K562 (cell line): ENCODE measurements at regions not wholly inside any gene's neighbourhood (a gene's known extent, or its start where the extent isn't known, plus 50 kb on each side); places are given as distances from the start of the nearest gene placed in this dataset.

Experiments used
- ATAC-seq: fragments of 200-7000 bp; cut with Tn5 transposase; 3 replicates; pipeline ENCODE4 v1.9.1; 2020; ENCODE audit warnings: moderate library complexity
- BruUV-seq: library from RNA; stranded (reverse); fragments of 400-500 nt; replicated peaks from 2 replicates; lab custom pipeline; 2021; lab: Mats Ljungman, UMichigan
- CTCF ChIA-PET: fragments of 300-600 bp; formaldehyde crosslinking; extraction: SDS; loops from one replicate; lab custom pipeline; 2021; ENCODE audit warnings: low intra/inter-chr PET ratio; lab: Yijun Ruan, JAX
- POLR2A ChIA-PET: fragments of 300-600, 350-650 bp; sonication (Branson Sonifier 250); formaldehyde crosslinking; extraction: SDS; loops from one replicate; lab custom pipeline; 2021; ENCODE audit warnings: antibody characterized with exemption, inconsistent platforms; lab: Yijun Ruan, JAX
- DNase-seq, 4 experiments: peaks; one replicate each; pipeline versions ENCODE4 v3.0.0 to v3.0.0-alpha.2; 2011 to 2018; ENCODE audit warnings: low spot score in 3 of 4, mixed read lengths in 3 of 4; ENCODE audit errors: extremely low read depth in 1 of 4
- FAIRE-seq: peaks from 2 replicates; lab custom pipeline; 2011; peaks lifted over from hg19 to GRCh38; lab: Jason Lieb, UNC
- H2AFZ ChIP-seq: 2 replicates; pipeline ENCODE4 v1.6.0; 2011; ENCODE audit warnings: low read depth, low read length, control low read depth, inconsistent platforms
- H3K27ac ChIP-seq: fragments of 200-600 bp; 3 replicates; pipeline ENCODE4 v1.8.0; 2011; ENCODE audit warnings: low read depth, mild to moderate bottlenecking, control low read depth, inconsistent platforms, low read length, moderate library complexity, mixed read lengths; ENCODE audit errors: extremely low read depth
- H3K27me3 ChIP-seq, 2 experiments: fragments of 300-600 bp in 1 of 2; 2 replicates in 1 of 2; 3 replicates in 1 of 2; pipeline versions ENCODE4 v1.6.0 to v1.8.0; 2011; ENCODE audit warnings: inconsistent platforms in 2 of 2, low read length in 2 of 2, mild to moderate bottlenecking in 1 of 2, mixed read lengths in 1 of 2, moderate library complexity in 1 of 2; ENCODE audit not compliant: control insufficient read depth in 2 of 2, insufficient read depth in 2 of 2
- H3K36me3 ChIP-seq: fragments of 300-600 bp; 3 replicates; pipeline ENCODE4 v1.8.0; 2011; ENCODE audit warnings: mild to moderate bottlenecking, low read length, inconsistent platforms; ENCODE audit not compliant: control insufficient read depth, insufficient read depth
- H3K4me1 ChIP-seq, 2 experiments: fragments of 200-600 bp in 1 of 2; replicated peaks in 1 of 2; 2 replicates in 1 of 2; 3 replicates in 1 of 2; pipeline versions ENCODE4 v1.5.1 to v1.8.0; 2011; ENCODE audit warnings: inconsistent platforms in 2 of 2, low read length in 2 of 2, mild to moderate bottlenecking in 1 of 2, mixed read lengths in 1 of 2, moderate library complexity in 1 of 2; ENCODE audit not compliant: control insufficient read depth in 2 of 2, insufficient read depth in 2 of 2
- H3K4me2 ChIP-seq: 2 replicates; pipeline ENCODE4 v1.6.1; 2011; ENCODE audit warnings: low read length, control low read depth, inconsistent platforms, mixed read lengths; ENCODE audit not compliant: insufficient read depth
- H3K4me3 ChIP-seq: fragments of 200-600 bp; sonication (generic), shearing (Covaris generic); 2 replicates; pipeline ENCODE4 v1.5.1; 2016; ENCODE audit warnings: control low read depth, inconsistent platforms
- H3K79me2 ChIP-seq: fragments of 200-600 bp; 3 replicates; pipeline ENCODE4 v1.8.0; 2011; ENCODE audit warnings: low read length, inconsistent platforms; ENCODE audit not compliant: control insufficient read depth, insufficient read depth
- H3K9ac ChIP-seq, 2 experiments: 2 replicates each; pipeline versions ENCODE4 v1.6.0 to v1.6.1; 2011; ENCODE audit warnings: low read depth in 2 of 2, low read length in 2 of 2, control low read depth in 1 of 2, inconsistent platforms in 1 of 2, mild to moderate bottlenecking in 1 of 2, mixed read lengths in 1 of 2; ENCODE audit not compliant: insufficient read depth in 1 of 2
- H3K9me1 ChIP-seq: one replicate; pipeline ENCODE4 v1.6.0; 2011; ENCODE audit warnings: inconsistent platforms, mild to moderate bottlenecking, low read length, moderate library complexity; ENCODE audit not compliant: control insufficient read depth, insufficient read depth
- H3K9me3 ChIP-seq: replicated peaks from 2 replicates; pipeline ENCODE4 v1.5.1; 2011; ENCODE audit warnings: low read depth, low read length, inconsistent platforms; ENCODE audit not compliant: control insufficient read depth, insufficient read depth
- H4K20me1 ChIP-seq: replicated peaks from 2 replicates; pipeline ENCODE4 v1.6.1; 2011; ENCODE audit warnings: low read length, inconsistent platforms, mixed read lengths; ENCODE audit not compliant: control insufficient read depth, insufficient read depth
- BHLHE40 ChIP-seq: IDR thresholded peaks from 2 replicates; pipeline ENCODE4 v1.6.1; 2011; ENCODE audit warnings: low read length, improper control_type of control experiment
- BRD4 ChIP-seq: fragments of 200-600 bp; sonication (generic); IDR thresholded peaks from 2 replicates; pipeline ENCODE4 v1.6.1; 2017; ENCODE audit warnings: inconsistent platforms
- C11orf30 ChIP-seq: fragments of 450-650 bp; IDR thresholded peaks from 2 replicates; pipeline ENCODE4 v1.6.1; 2016; ENCODE audit warnings: low read depth, mild to moderate bottlenecking
- EGR1 ChIP-seq: fragments of 450-650 bp; conservative IDR thresholded peaks from 2 replicates; pipeline ENCODE4 v1.6.1; 2017; ENCODE audit warnings: mild to moderate bottlenecking
- FOXJ3 ChIP-seq: sonication (generic); formaldehyde crosslinking; IDR thresholded peaks from 2 replicates; pipeline ENCODE4 v1.4.0; 2020; ENCODE audit warnings: mild to moderate bottlenecking, missing genetic modification reagents
- PCBP2 ChIP-seq: fragments of 200-400 bp; formaldehyde crosslinking; IDR thresholded peaks from 2 replicates; pipeline ENCODE4 v1.6.1; 2018; ENCODE audit warnings: low read length, low read depth, mild to moderate bottlenecking, moderate library complexity; ENCODE audit not compliant: poor library complexity, severe bottlenecking
- POLR2AphosphoS2 ChIP-seq: IDR thresholded peaks from 2 replicates; pipeline ENCODE4 v1.6.1; 2012; ENCODE audit warnings: low read length, improper control_type of control experiment
- RUNX1 ChIP-seq: sonication (generic); IDR thresholded peaks from 2 replicates; pipeline ENCODE4 v1.6.1; 2016; ENCODE audit warnings: antibody characterized with exemption, low read depth
- STAT5B ChIP-seq: fragments of 250-450 bp; sonication (Bioruptor Pico); IDR thresholded peaks from 2 replicates; pipeline ENCODE4 v1.8.0; 2021; ENCODE audit warnings: mild to moderate bottlenecking, inconsistent platforms
- ZFP30 ChIP-seq: fragments of 250-450 bp; sonication (Bioruptor Pico); IDR thresholded peaks from 2 replicates; pipeline ENCODE4 v1.8.0; 2022; ENCODE audit warnings: moderate library complexity, mild to moderate bottlenecking, inconsistent platforms, borderline replicate concordance
- ZNF224 ChIP-seq: sonication (generic); formaldehyde crosslinking; IDR thresholded peaks from 2 replicates; pipeline ENCODE4 v1.8.0; 2022; ENCODE audit warnings: mild to moderate bottlenecking, missing genetic modification reagents
- ZNF699 ChIP-seq: fragments of 250-450 bp; sonication (Bioruptor Pico); IDR thresholded peaks from 2 replicates; pipeline ENCODE4 v1.8.0; 2021; ENCODE audit warnings: mild to moderate bottlenecking, moderate library complexity; ENCODE audit not compliant: insufficient replicate concordance
- WGBS: fragments of 100-300 bp; shearing (Covaris generic); methylation state at CpG from one replicate; pipeline ENCODE4 v1.1.6; 2016; ENCODE audit warnings: low coverage, mixed read lengths; ENCODE audit not compliant: insufficient coverage; ENCODE audit errors: missing lambda C conversion rate; 5-methylcytosine and 5-hydroxymethylcytosine counted together
- in situ Hi-C: fragments of 300-500 bp; cut with MboI; formaldehyde crosslinking; loops from 4 replicates; pipeline ENCODE4 v1.15.0; 2018; ENCODE audit warnings: inconsistent platforms, mixed read lengths
- intact Hi-C: fragments of 100-400 bp; cut with micrococcal nuclease; formaldehyde crosslinking; loops from 2 replicates; pipeline ENCODE4 v1.14.2; 2022
- TF ChIP-seq, protein P1 (sequence below): sonication (generic); formaldehyde crosslinking; IDR thresholded peaks from 2 replicates; pipeline ENCODE4 v1.8.0; 2023; ENCODE audit warnings: mild to moderate bottlenecking, missing genetic modification reagents
- TF ChIP-seq, protein P2 (sequence below), 2 experiments: fragments of 450-650 bp in 1 of 2; sonication (generic) in 1 of 2; formaldehyde crosslinking in 1 of 2; IDR thresholded peaks in 1 of 2; conservative IDR thresholded peaks in 1 of 2; 2 replicates each; pipeline versions ENCODE4 v1.6.1 to v1.8.1; 2016 to 2023; ENCODE audit warnings: mild to moderate bottlenecking in 2 of 2, moderate library complexity in 2 of 2, inconsistent platforms in 1 of 2, missing genetic modification reagents in 1 of 2
- TF ChIP-seq, protein P3 (sequence below): sonication (generic); formaldehyde crosslinking; IDR thresholded peaks from 2 replicates; pipeline ENCODE4 v1.8.0; 2022; ENCODE audit warnings: mild to moderate bottlenecking, missing genetic modification reagents
- TF ChIP-seq, protein P4 (sequence below): fragments of 450-650 bp; IDR thresholded peaks from 2 replicates; pipeline ENCODE4 v1.7.1; 2018; ENCODE audit warnings: mild to moderate bottlenecking, low read depth; ENCODE audit not compliant: partially characterized antibody

DNA sequence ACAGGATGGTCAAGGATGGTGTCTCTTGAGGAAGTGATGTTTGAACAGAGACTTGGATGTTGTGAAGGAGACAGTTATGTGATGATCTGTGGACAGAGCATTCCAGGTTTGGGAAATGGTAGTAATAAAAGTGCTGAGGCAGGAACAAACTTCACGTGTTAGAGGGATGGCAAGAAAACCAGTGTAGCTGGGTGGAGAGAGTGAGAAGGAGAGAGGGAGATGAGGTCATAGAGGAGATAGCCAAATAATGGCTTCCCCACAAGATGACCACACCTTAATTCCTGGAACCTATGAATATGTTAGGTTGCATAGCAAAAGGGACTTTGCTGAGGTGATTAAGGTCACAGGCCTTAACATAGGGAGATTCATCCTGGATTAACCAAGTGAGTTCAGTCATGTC, 75.6 kb upstream of the GPR50 start:
- H3K36me3 ChIP-seq, result no peaks in the 10 kb centered on the region
- H3K4me1 ChIP-seq, result peaks cover 6 to 32% of the 10 kb centered on the region in 2 experiments; a peak in 4 of 5 replicates
- H3K9ac ChIP-seq, result no peak overlapping the region
- H3K79me2 ChIP-seq, result no peaks in the 10 kb centered on the region
- H3K27ac ChIP-seq, result no peak overlapping the region
- whole genome bisulfite sequencing, result 0% methylated on average over 1 of the region's 1 CpG
- FAIRE-seq, result no peak
- H3K27me3 ChIP-seq, result no peaks in the 10 kb centered on the region; a peak in 1 of 5 replicates
- H3K4me2 ChIP-seq, result peak overlapping the region; percentile 32
- H3K9me3 ChIP-seq, result no peaks in the 10 kb centered on the region
- no peak overlapping the region for H2AFZ ChIP-seq
- no peak overlapping the region for H3K4me3 ChIP-seq
- no peaks in the 10 kb centered on the region for H4K20me1 ChIP-seq
- POLR2A ChIA-PET, result interaction anchor here (0.7 kb wide), 1 partner anchor 587 kb away, joined by 3 read pairs; no protein-coding TSS in a partner anchor
- no TSS peak for BruUV-seq
- CTCF ChIA-PET, result no interaction called here
- intact Hi-C loops (no loop called here), in situ Hi-C loops (no loop called here)
- no peaks in the 10 kb centered on the region for H3K9me1 ChIP-seq
- peak in 3 of 4 experiments; percentile 9 to 35 (median 23) for DNase-seq
- ATAC-seq, result peak; percentile 63
- TF ChIP-seq BHLHE40 (no peak), ZFP30 (no peak), BRD4 (no peak), FOXJ3 (no peak), STAT5B (CRISPR knock-in tag) (no peak), EGR1 (no peak), POLR2AphosphoS2 (no peak), PCBP2 (no peak), C11orf30 (peak; percentile 47), ZNF224 (CRISPR knock-in tag) (no peak), RUNX1 (no peak), ZNF699 (CRISPR knock-in tag) (no peak)
- TF ChIP-seq, protein P1, sequence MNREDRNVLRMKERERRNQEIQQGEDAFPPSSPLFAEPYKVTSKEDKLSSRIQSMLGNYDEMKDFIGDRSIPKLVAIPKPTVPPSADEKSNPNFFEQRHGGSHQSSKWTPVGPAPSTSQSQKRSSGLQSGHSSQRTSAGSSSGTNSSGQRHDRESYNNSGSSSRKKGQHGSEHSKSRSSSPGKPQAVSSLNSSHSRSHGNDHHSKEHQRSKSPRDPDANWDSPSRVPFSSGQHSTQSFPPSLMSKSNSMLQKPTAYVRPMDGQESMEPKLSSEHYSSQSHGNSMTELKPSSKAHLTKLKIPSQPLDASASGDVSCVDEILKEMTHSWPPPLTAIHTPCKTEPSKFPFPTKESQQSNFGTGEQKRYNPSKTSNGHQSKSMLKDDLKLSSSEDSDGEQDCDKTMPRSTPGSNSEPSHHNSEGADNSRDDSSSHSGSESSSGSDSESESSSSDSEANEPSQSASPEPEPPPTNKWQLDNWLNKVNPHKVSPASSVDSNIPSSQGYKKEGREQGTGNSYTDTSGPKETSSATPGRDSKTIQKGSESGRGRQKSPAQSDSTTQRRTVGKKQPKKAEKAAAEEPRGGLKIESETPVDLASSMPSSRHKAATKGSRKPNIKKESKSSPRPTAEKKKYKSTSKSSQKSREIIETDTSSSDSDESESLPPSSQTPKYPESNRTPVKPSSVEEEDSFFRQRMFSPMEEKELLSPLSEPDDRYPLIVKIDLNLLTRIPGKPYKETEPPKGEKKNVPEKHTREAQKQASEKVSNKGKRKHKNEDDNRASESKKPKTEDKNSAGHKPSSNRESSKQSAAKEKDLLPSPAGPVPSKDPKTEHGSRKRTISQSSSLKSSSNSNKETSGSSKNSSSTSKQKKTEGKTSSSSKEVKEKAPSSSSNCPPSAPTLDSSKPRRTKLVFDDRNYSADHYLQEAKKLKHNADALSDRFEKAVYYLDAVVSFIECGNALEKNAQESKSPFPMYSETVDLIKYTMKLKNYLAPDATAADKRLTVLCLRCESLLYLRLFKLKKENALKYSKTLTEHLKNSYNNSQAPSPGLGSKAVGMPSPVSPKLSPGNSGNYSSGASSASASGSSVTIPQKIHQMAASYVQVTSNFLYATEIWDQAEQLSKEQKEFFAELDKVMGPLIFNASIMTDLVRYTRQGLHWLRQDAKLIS (CRISPR knock-in tag), result no peak
- TF ChIP-seq, protein P2, sequence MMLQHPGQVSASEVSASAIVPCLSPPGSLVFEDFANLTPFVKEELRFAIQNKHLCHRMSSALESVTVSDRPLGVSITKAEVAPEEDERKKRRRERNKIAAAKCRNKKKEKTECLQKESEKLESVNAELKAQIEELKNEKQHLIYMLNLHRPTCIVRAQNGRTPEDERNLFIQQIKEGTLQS (IDR thresholded peaks at IDR 0.05), result peak; percentile 69
- TF ChIP-seq, protein P2 (CRISPR knock-in tag; conservative IDR thresholded peaks at IDR 0.05), result no peak
- TF ChIP-seq, protein P3, sequence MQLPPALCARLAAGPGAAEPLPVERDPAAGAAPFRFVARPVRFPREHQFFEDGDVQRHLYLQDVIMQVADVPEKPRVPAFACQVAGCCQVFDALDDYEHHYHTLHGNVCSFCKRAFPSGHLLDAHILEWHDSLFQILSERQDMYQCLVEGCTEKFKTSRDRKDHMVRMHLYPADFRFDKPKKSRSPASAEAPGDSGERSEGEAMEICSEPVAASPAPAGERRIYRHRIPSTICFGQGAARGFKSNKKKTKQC (CRISPR knock-in tag), result no peak
- TF ChIP-seq, protein P4, sequence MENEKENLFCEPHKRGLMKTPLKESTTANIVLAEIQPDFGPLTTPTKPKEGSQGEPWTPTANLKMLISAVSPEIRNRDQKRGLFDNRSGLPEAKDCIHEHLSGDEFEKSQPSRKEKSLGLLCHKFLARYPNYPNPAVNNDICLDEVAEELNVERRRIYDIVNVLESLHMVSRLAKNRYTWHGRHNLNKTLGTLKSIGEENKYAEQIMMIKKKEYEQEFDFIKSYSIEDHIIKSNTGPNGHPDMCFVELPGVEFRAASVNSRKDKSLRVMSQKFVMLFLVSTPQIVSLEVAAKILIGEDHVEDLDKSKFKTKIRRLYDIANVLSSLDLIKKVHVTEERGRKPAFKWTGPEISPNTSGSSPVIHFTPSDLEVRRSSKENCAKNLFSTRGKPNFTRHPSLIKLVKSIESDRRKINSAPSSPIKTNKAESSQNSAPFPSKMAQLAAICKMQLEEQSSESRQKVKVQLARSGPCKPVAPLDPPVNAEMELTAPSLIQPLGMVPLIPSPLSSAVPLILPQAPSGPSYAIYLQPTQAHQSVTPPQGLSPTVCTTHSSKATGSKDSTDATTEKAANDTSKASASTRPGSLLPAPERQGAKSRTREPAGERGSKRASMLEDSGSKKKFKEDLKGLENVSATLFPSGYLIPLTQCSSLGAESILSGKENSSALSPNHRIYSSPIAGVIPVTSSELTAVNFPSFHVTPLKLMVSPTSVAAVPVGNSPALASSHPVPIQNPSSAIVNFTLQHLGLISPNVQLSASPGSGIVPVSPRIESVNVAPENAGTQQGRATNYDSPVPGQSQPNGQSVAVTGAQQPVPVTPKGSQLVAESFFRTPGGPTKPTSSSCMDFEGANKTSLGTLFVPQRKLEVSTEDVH, result no peak
